PC-3 (cell line): ENCODE measurements at regions not wholly inside any gene's neighbourhood (a gene's known extent, or its start where the extent isn't known, plus 50 kb on each side); places are given as distances from the start of the nearest gene placed in this dataset.

Experiments
- EZH2 ChIP-seq: fragments of 300-600 bp; sonication (generic); IDR thresholded peaks from one replicate; pipeline ENCODE4 v1.6.1; 2017; ENCODE audit warnings: antibody characterized with exemption, mild to moderate bottlenecking, low read length; ENCODE audit not compliant: unreplicated experiment
- TF ChIP-seq, protein P1 (sequence below): fragments of 300-600 bp; sonication (generic); conservative IDR thresholded peaks from 2 replicates; pipeline ENCODE4 v1.5.1; 2017; ENCODE audit warnings: antibody characterized with exemption, low read depth, mild to moderate bottlenecking, low read length

DNA sequence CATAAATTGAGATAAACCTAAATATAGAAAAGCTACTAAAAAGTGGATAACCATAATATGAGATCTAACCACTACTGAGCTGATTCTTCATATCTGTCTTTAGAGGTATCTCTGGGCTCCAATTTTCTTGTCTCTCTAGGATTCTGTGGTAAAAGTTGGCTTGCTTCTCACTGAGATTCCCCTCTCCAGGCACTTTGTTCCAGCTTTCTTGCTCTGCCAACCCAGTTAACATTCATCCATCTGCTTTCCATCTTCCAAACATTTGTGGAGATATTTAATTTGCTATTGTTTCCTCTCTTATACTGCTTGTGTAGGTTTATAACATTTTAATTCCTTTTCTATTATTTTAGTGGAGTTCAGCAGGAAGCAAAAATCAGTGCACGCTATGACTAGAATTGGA lies 97.6 kb upstream of the LMCD1 start:
- TF ChIP-seq, protein P1, sequence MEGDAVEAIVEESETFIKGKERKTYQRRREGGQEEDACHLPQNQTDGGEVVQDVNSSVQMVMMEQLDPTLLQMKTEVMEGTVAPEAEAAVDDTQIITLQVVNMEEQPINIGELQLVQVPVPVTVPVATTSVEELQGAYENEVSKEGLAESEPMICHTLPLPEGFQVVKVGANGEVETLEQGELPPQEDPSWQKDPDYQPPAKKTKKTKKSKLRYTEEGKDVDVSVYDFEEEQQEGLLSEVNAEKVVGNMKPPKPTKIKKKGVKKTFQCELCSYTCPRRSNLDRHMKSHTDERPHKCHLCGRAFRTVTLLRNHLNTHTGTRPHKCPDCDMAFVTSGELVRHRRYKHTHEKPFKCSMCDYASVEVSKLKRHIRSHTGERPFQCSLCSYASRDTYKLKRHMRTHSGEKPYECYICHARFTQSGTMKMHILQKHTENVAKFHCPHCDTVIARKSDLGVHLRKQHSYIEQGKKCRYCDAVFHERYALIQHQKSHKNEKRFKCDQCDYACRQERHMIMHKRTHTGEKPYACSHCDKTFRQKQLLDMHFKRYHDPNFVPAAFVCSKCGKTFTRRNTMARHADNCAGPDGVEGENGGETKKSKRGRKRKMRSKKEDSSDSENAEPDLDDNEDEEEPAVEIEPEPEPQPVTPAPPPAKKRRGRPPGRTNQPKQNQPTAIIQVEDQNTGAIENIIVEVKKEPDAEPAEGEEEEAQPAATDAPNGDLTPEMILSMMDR = no peak
- no peak for TF ChIP-seq EZH2
